HAP-1 (cell line): ENCODE measurements at regions not wholly inside any gene's neighbourhood (a gene's known extent, or its start where the extent isn't known, plus 50 kb on each side); places are given as distances from the start of the nearest gene placed in this dataset.

Experiments
- DNase-seq, 2 experiments: peaks; one replicate each; pipeline ENCODE4 v3.0.0-alpha.2; 2016 to 2020; ENCODE audit warnings: low spot score in 2 of 2
- H3K27me3 ChIP-seq: fragments of 250-450 bp; sonication (Bioruptor Pico); 2 replicates; pipeline ENCODE4 v1.5.1; 2020; ENCODE audit warnings: low read depth, mild to moderate bottlenecking, moderate library complexity
- H3K36me3 ChIP-seq: fragments of 250-450 bp; sonication (Bioruptor Pico); replicated peaks from 2 replicates; pipeline ENCODE4 v1.5.1; 2020; ENCODE audit warnings: mild to moderate bottlenecking
- H3K4me1 ChIP-seq: fragments of 250-450 bp; sonication (Bioruptor Pico); 2 replicates; pipeline ENCODE4 v1.5.1; 2020; ENCODE audit warnings: mild to moderate bottlenecking
- H3K4me3 ChIP-seq: fragments of 250-450 bp; sonication (Bioruptor Pico); 2 replicates; pipeline ENCODE4 v1.5.1; 2020; ENCODE audit warnings: mild to moderate bottlenecking, moderate library complexity
- H3K9me3 ChIP-seq: fragments of 250-450 bp; sonication (Bioruptor Pico); 2 replicates; pipeline ENCODE4 v1.5.1; 2020; ENCODE audit warnings: mild to moderate bottlenecking, moderate library complexity
- in situ Hi-C: fragments of 300-500 bp; cut with MboI; formaldehyde crosslinking; loops from 3 replicates; pipeline ENCODE4 v1.14.3; 2020; ENCODE audit warnings: low sequenced_read_pairs, inconsistent platforms, mixed read lengths

- DNase-seq, result no peak
Observed at GRCh38 chr5:89041249-89041779, 158.3 kb upstream of the MEF2C start.

GRCh38 chr5:89036704-89037489, 153.9 kb upstream of the MEF2C start:
- Histone ChIP-seq H3K27me3 (no peaks in the 10 kb centered on the region), H3K4me1 (peaks cover 6% of the 10 kb centered on the region; the same call in 1 of the 2 replicates), H3K9me3 (no peaks in the 10 kb centered on the region), H3K36me3 (no peaks in the 10 kb centered on the region), H3K4me3 (no peak overlapping the region)
- in situ Hi-C loops, result no loop called here
- DNase-seq, result no peak

More at GRCh38 chr5:89041249-89041779, 158.3 kb upstream of the MEF2C start:
- H3K9me3 ChIP-seq, result no peaks in the 10 kb centered on the region
- H3K4me3 ChIP-seq, result no peak overlapping the region
- H3K4me1 ChIP-seq, result no peaks in the 10 kb centered on the region
- in situ Hi-C loops, result no loop called here
- no peaks in the 10 kb centered on the region for H3K27me3 ChIP-seq
- no peaks in the 10 kb centered on the region for H3K36me3 ChIP-seq

- DNase-seq, result no peak
- in situ Hi-C loops, result no loop called here
- no peaks in the 10 kb centered on the region for H3K36me3 ChIP-seq
Observed at GRCh38 chr5:89036166-89036565, 153.2 kb upstream of the MEF2C start.

GRCh38 chr5:89034588-89034987, 151.6 kb upstream of the MEF2C start:
- Histone ChIP-seq H3K4me3 (no peak overlapping the region), H3K4me1 (peaks cover 6% of the 10 kb centered on the region; the same call in 1 of the 2 replicates), H3K27me3 (no peaks in the 10 kb centered on the region), H3K9me3 (no peaks in the 10 kb centered on the region), H3K36me3 (no peaks in the 10 kb centered on the region)
- in situ Hi-C loops, result no loop called here
- no peak for DNase-seq

More at GRCh38 chr5:89036166-89036565, 153.2 kb upstream of the MEF2C start:
- no peaks in the 10 kb centered on the region for H3K9me3 ChIP-seq
- H3K4me1 ChIP-seq, result peaks cover 6% of the 10 kb centered on the region; the same call in 1 of the 2 replicates
- no peaks in the 10 kb centered on the region for H3K27me3 ChIP-seq
- no peak overlapping the region for H3K4me3 ChIP-seq

- Histone ChIP-seq H3K4me1 (peaks cover 6% of the 10 kb centered on the region; the same call in 1 of the 2 replicates), H3K9me3 (peaks cover 2% of the 10 kb centered on the region; the same call in 1 of the 2 replicates), H3K36me3 (no peaks in the 10 kb centered on the region), H3K27me3 (no peaks in the 10 kb centered on the region), H3K4me3 (no peak overlapping the region)
- no peak for DNase-seq
- in situ Hi-C loops, result no loop called here
Observed at GRCh38 chr5:89030798-89031197, 147.8 kb upstream of the MEF2C start.

GRCh38 chr5:89028595-89029285, 145.8 kb upstream of the MEF2C start:
- in situ Hi-C loops, result no loop called here
- Histone ChIP-seq H3K36me3 (no peaks in the 10 kb centered on the region), H3K4me3 (no peak overlapping the region), H3K4me1 (peaks cover 6% of the 10 kb centered on the region; the same call in 1 of the 2 replicates), H3K27me3 (no peaks in the 10 kb centered on the region), H3K9me3 (peaks cover 2% of the 10 kb centered on the region; the same call in 1 of the 2 replicates)
- no peak for DNase-seq

- no peak for DNase-seq
- in situ Hi-C loops, result no loop called here
- Histone ChIP-seq H3K4me3 (no peak overlapping the region), H3K4me1 (no peaks in the 10 kb centered on the region), H3K27me3 (no peaks in the 10 kb centered on the region), H3K9me3 (peaks cover 2% of the 10 kb centered on the region; the same call in 1 of the 2 replicates), H3K36me3 (no peaks in the 10 kb centered on the region)
Observed at GRCh38 chr5:89024045-89024444, 141.1 kb upstream of the MEF2C start.

GRCh38 chr5:89020926-89021610, 138.1 kb upstream of the MEF2C start:
- no peaks in the 10 kb centered on the region for H3K27me3 ChIP-seq
- no peaks in the 10 kb centered on the region for H3K9me3 ChIP-seq
- no peak overlapping the region for H3K4me3 ChIP-seq
- DNase-seq, result no peak
- H3K36me3 ChIP-seq, result no peaks in the 10 kb centered on the region
- in situ Hi-C loops, result no loop called here
- H3K4me1 ChIP-seq, result peaks cover 14% of the 10 kb centered on the region

- Histone ChIP-seq H3K4me3 (no peak overlapping the region), H3K4me1 (peaks cover 41% of the 10 kb centered on the region), H3K9me3 (no peaks in the 10 kb centered on the region), H3K27me3 (no peaks in the 10 kb centered on the region), H3K36me3 (no peaks in the 10 kb centered on the region)
- DNase-seq, result peak; percentile 65 to 95
- in situ Hi-C loops, result no loop called here
Observed at GRCh38 chr5:89016741-89017303, 133.8 kb upstream of the MEF2C start.

GRCh38 chr5:89015409-89015808, 132.4 kb upstream of the MEF2C start:
- no peaks in the 10 kb centered on the region for H3K36me3 ChIP-seq
- H3K4me1 ChIP-seq, result peaks cover 55% of the 10 kb centered on the region
- H3K9me3 ChIP-seq, result no peaks in the 10 kb centered on the region
- in situ Hi-C loops, result no loop called here
- DNase-seq, result peak in 1 of 2 experiments; percentile 49
- H3K27me3 ChIP-seq, result no peaks in the 10 kb centered on the region
- no peak overlapping the region for H3K4me3 ChIP-seq

- in situ Hi-C loops, result no loop called here
- H3K4me3 ChIP-seq, result no peak overlapping the region
- no peaks in the 10 kb centered on the region for H3K27me3 ChIP-seq
- 0 out of 2 replicates have a peak, but pooled peaks cover 5% of the 10 kb centered on the region for H3K9me3 ChIP-seq
- H3K4me1 ChIP-seq, result peaks cover 72% of the 10 kb centered on the region
- no peaks in the 10 kb centered on the region for H3K36me3 ChIP-seq
- peak; percentile 66 to 95 for DNase-seq
Observed at GRCh38 chr5:89011778-89012711, 129.1 kb upstream of the MEF2C start.

GRCh38 chr5:89010512-89010911, 127.5 kb upstream of the MEF2C start:
- Histone ChIP-seq H3K9me3 (0 out of 2 replicates have a peak, but pooled peaks cover 5% of the 10 kb centered on the region), H3K4me1 (peaks cover 57% of the 10 kb centered on the region), H3K36me3 (no peaks in the 10 kb centered on the region), H3K27me3 (no peaks in the 10 kb centered on the region), H3K4me3 (no peak overlapping the region)
- DNase-seq, result no peak
- in situ Hi-C loops, result no loop called here
